ENCODE measurements at regions not wholly inside any gene's neighbourhood (a gene's known extent, or its start where the extent isn't known, plus 50 kb on each side); places are given as distances from the start of the nearest gene placed in this dataset.

DNA sequence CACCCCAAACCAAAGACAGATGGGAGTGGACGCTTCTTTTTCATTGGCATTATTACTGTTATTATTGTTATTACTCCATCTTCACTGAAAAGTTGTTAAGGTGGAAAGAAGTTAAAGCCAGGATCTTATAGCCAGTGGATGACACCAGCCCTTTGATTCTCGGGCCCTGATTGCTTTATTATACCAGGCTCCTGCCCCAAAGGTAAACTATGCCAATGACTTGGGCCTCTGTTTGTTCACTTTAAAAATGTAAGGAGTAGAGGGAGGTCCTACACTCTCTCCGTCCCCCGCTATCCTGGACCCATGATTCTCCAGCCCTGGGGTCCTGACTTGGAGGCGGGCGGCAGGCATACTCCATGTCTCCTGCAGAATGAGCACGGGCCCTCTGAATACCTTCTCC is 106.8 kb downstream of the TOMM20 start:
- no peak for TF ChIP-seq MXI1 (conservative IDR thresholded peaks at IDR 0.05; ENCODE audit: poor library complexity, severe bottlenecking)
- TF ChIP-seq, protein P1, sequence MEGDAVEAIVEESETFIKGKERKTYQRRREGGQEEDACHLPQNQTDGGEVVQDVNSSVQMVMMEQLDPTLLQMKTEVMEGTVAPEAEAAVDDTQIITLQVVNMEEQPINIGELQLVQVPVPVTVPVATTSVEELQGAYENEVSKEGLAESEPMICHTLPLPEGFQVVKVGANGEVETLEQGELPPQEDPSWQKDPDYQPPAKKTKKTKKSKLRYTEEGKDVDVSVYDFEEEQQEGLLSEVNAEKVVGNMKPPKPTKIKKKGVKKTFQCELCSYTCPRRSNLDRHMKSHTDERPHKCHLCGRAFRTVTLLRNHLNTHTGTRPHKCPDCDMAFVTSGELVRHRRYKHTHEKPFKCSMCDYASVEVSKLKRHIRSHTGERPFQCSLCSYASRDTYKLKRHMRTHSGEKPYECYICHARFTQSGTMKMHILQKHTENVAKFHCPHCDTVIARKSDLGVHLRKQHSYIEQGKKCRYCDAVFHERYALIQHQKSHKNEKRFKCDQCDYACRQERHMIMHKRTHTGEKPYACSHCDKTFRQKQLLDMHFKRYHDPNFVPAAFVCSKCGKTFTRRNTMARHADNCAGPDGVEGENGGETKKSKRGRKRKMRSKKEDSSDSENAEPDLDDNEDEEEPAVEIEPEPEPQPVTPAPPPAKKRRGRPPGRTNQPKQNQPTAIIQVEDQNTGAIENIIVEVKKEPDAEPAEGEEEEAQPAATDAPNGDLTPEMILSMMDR (IDR thresholded peaks at IDR 0.05; ENCODE audit: poor library complexity, severe bottlenecking), result no peak
- TF ChIP-seq SMC3 (conservative IDR thresholded peaks at IDR 0.05; ENCODE audit: poor library complexity), result no peak
- no peak for TF ChIP-seq TAF1 (IDR thresholded peaks at IDR 0.05; ENCODE audit: low read depth)
- TF ChIP-seq, protein P2, sequence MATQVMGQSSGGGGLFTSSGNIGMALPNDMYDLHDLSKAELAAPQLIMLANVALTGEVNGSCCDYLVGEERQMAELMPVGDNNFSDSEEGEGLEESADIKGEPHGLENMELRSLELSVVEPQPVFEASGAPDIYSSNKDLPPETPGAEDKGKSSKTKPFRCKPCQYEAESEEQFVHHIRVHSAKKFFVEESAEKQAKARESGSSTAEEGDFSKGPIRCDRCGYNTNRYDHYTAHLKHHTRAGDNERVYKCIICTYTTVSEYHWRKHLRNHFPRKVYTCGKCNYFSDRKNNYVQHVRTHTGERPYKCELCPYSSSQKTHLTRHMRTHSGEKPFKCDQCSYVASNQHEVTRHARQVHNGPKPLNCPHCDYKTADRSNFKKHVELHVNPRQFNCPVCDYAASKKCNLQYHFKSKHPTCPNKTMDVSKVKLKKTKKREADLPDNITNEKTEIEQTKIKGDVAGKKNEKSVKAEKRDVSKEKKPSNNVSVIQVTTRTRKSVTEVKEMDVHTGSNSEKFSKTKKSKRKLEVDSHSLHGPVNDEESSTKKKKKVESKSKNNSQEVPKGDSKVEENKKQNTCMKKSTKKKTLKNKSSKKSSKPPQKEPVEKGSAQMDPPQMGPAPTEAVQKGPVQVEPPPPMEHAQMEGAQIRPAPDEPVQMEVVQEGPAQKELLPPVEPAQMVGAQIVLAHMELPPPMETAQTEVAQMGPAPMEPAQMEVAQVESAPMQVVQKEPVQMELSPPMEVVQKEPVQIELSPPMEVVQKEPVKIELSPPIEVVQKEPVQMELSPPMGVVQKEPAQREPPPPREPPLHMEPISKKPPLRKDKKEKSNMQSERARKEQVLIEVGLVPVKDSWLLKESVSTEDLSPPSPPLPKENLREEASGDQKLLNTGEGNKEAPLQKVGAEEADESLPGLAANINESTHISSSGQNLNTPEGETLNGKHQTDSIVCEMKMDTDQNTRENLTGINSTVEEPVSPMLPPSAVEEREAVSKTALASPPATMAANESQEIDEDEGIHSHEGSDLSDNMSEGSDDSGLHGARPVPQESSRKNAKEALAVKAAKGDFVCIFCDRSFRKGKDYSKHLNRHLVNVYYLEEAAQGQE (IDR thresholded peaks at IDR 0.05; ENCODE audit: borderline replicate concordance), result no peak
- TF ChIP-seq EP300 (conservative IDR thresholded peaks at IDR 0.05; ENCODE audit: poor library complexity, severe bottlenecking), result no peak
- no peak for TF ChIP-seq POLR2AphosphoS5 (IDR thresholded peaks at IDR 0.05)
- TF ChIP-seq RAD21 (conservative IDR thresholded peaks at IDR 0.05), result no peak
- TF ChIP-seq EZH2 (IDR thresholded peaks at IDR 0.05; ENCODE audit: borderline replicate concordance, insufficient read depth, low read length, poor library complexity, severe bottlenecking), result no peak
- H4K20me1 ChIP-seq (ENCODE audit: insufficient read depth), result no peaks in the 10 kb centered on the region
- no peak overlapping the region for H3K9ac ChIP-seq (ENCODE audit: low read length)
- no peak overlapping the region for H3K27ac ChIP-seq (ENCODE audit: low read length)
- no peaks in the 10 kb centered on the region for H3K9me3 ChIP-seq (ENCODE audit: low read length)
- no peak overlapping the region for H3K4me2 ChIP-seq (ENCODE audit: low read length)
- no peak overlapping the region for H3K4me3 ChIP-seq (ENCODE audit: low read length)
- no peaks in the 10 kb centered on the region for H3F3A ChIP-seq (ENCODE audit: insufficient read depth, low read length, poor library complexity, severe bottlenecking)
- no peaks in the 10 kb centered on the region for H3K9me2 ChIP-seq (ENCODE audit: insufficient read depth, low read length)
- H2AFZ ChIP-seq (ENCODE audit: low read depth, low read length), result no peak overlapping the region
- H3K27me3 ChIP-seq (ENCODE audit: insufficient read depth, low read depth, low read length), result no peaks in the 10 kb centered on the region
- H3K36me3 ChIP-seq (ENCODE audit: insufficient read depth, low read length), result no peaks in the 10 kb centered on the region
- H3K79me2 ChIP-seq (replicated peaks; ENCODE audit: insufficient read depth, low read length), result no peaks in the 10 kb centered on the region

DNA sequence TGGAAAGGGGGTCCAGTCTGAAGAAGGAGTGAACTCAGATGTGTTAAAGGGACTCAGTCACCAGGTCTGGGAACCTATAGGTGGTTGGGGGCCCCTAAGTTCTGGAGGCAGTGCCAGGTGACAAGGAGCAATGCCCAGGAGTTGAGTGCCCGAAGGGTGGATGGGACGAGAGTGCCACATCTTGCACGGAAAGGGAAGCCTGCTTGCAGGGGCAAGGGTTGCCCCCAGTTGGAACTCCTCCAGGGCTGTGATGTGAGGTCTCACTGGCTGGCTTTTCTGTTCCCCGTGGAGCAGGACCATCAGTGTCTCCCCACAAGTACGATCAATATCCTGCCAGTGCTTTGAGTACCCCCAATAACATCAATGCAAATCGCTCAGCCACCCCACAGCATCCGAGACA is 107.3 kb downstream of the TOMM20 start:
- H3F3A ChIP-seq (ENCODE audit: insufficient read depth, low read length, poor library complexity, severe bottlenecking), result no peaks in the 10 kb centered on the region
- no peak overlapping the region for H3K9ac ChIP-seq (ENCODE audit: low read length)
- TF ChIP-seq MXI1 (conservative IDR thresholded peaks at IDR 0.05; ENCODE audit: poor library complexity, severe bottlenecking), result no peak
- TF ChIP-seq, protein P1 (IDR thresholded peaks at IDR 0.05; ENCODE audit: poor library complexity, severe bottlenecking), result no peak
- H3K36me3 ChIP-seq (ENCODE audit: insufficient read depth, low read length), result no peaks in the 10 kb centered on the region
- no peak overlapping the region for H2AFZ ChIP-seq (ENCODE audit: low read depth, low read length)
- no peaks in the 10 kb centered on the region for H3K9me3 ChIP-seq (ENCODE audit: low read length)
- H3K4me2 ChIP-seq (ENCODE audit: low read length), result no peak overlapping the region
- no peak overlapping the region for H3K4me3 ChIP-seq (ENCODE audit: low read length)
- H4K20me1 ChIP-seq (ENCODE audit: insufficient read depth), result no peaks in the 10 kb centered on the region
- no peaks in the 10 kb centered on the region for H3K27me3 ChIP-seq (ENCODE audit: insufficient read depth, low read depth, low read length)
- no peak overlapping the region for H3K27ac ChIP-seq (ENCODE audit: low read length)
- H3K9me2 ChIP-seq (ENCODE audit: insufficient read depth, low read length), result no peaks in the 10 kb centered on the region
- H3K79me2 ChIP-seq (replicated peaks; ENCODE audit: insufficient read depth, low read length), result no peaks in the 10 kb centered on the region

All from neural cell (in vitro differentiated cells).